Urothelium cell line (cell line): ENCODE measurements at regions not wholly inside any gene's neighbourhood (a gene's known extent, or its start where the extent isn't known, plus 50 kb on each side); places are given as distances from the start of the nearest gene placed in this dataset.

Experiments used
- DNase-seq: peaks from one replicate; pipeline ENCODE4 v3.0.0; 2011; ENCODE audit warnings: low spot score, mixed read lengths
- FAIRE-seq: peaks from 2 replicates; lab custom pipeline; 2011; peaks lifted over from hg19 to GRCh38; lab: Jason Lieb, UNC

DNA sequence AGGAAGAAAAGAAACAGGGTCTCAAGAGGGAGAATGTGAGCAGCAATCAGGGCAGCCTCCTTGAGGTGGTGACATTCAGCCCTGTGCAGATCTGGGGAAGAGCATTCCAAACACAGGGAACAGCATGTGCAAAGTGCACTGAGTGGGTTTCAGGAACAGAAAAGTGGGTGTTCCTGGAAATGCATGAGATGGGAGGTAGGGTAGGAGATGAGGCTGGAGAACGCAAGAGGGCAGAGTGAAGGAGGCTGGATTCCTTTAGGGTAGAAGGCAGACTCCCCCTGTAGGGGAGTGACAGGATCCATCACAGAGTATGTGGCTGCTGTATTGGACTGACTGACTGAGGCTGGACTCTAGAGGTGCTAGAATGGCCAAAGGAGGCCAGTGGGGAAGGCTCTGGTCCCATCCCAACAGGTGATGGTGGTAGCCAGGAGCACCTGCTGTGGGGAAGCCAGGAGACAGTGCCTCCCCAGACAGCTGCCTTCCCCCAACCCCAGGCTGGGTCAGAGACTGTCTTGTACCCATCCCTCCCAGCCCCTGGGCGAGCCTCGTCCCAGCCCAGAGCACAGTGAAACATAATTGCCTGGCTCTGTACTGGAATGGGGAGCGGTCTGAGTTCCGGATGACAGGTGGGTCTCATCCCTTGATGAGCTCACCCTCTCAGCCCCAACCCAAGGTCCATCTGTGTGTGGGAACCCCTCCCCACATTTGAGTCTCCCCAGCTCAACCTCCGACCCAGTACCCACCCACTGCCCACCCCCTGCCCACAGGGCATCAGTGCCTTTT is 419.4 kb downstream of the MN1 start:
- FAIRE-seq, result peak; percentile 98
- no peak for DNase-seq

DNA sequence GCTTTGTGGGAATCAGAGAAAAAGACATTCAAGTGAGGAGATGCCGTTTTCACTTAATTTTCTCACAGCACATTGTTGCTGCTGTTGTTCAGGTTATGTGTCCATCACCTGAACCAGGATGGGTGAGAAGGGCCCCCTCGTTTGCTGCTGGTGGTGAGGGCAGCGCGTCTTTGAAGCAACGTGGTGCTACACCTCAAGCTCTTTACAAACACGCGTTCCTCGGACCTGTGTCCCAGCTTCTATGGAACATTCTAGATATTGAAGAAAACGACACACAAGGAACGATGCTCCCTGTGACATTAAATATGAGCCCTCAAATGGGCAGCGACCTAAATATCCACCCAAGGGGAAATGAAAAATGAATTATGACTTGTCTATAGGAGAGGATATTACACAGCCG is 418.6 kb downstream of the MN1 start:
- FAIRE-seq, result no peak
- DNase-seq, result no peak

DNA sequence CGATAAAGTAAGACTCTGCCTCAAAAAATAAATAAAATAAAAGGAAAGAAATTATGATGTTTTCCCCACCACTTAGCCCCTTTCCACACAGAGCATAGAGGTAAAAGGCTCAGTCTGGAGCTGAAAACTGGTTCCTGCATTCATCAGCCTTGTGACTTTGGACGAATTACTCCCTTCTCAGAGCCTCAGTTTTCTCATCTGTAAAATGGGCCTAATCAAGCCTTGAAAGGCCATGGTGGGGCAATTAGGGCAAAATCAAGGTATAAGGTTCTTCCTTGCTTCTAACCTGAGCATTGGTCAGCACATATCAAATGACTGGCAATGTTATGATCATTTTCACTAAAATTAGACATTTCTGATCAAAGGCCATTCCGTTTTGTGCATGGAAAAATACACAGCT is 417.7 kb downstream of the MN1 start:
- no peak for DNase-seq
- peak; percentile 37 for FAIRE-seq

DNA sequence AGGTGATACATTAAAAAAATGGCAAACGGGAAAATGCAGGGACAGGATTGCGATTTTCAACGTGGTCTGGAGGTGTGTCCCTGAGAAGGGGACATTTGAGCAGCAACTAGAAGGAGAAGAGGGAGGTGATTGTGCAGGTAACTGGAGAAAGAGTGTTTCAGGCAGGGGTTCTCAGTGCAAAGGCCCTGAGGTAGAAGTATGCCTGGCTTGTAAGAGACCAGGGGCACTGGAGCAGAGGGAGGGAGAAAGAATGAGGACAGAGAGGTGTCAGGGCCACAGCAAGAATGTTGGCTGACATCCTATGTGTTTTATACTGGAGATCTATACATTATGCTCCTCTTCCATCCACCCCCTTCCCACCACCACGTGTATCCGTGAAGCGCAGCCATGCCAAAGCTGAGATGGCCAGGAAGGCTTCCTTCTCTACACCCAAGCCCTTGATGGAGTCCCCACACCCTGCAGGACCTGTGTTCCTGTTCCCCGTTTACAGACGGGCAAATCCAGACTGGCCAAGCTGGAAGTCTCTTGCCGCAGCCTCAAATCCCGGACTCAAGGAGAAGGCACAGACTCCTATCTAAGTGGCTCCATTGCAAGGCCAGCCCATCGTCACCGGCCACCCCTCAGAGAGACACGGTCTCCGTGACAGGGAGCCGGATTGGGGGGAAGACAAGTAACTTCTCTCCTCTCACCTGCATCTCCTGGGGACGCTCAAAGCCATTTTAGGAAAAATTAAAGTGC is 416.1 kb downstream of the MN1 start:
- DNase-seq (no peak), FAIRE-seq (no peak)

DNA sequence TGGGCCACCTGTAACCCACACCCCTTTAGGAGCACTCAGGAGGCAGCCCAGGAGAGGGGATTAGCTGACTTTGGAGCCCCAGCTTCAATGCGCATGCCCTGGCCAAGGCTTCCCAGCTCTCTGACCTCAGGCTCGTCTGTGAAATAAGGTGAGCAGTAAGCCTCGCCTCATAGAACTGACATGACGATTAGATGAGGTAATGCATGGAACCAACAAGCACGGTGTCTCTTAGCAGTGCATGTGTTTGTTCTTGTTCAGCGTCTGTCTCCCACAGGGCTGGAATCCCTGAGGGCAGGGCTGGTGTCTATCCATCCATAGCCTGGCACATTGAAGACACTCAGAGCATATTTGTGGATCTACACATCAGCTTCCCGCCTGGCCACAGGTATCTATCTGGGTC is 415.4 kb downstream of the MN1 start:
- DNase-seq (peak; percentile 82), FAIRE-seq (peak; percentile 99)

DNA sequence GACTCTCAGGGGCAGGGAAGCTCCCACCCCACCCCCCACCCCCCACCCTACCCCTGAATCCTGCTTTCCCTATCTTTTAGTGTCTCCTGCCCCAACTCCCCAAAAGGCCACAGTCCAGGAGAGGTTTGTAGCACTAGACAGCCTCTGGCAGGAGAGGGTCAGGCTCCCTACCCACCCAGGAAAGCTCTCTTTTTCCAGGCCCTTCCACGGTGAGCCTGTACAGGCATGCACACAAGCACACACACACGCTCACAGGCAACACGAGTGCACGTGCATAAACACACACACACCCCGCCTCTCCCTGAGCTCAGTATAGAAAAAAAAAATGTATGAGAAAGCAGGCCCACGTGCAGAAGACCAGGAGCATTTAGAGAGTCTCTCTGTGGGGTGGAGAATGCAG is 414.0 kb downstream of the MN1 start:
- DNase-seq, result no peak
- FAIRE-seq, result peak; percentile 92

DNA sequence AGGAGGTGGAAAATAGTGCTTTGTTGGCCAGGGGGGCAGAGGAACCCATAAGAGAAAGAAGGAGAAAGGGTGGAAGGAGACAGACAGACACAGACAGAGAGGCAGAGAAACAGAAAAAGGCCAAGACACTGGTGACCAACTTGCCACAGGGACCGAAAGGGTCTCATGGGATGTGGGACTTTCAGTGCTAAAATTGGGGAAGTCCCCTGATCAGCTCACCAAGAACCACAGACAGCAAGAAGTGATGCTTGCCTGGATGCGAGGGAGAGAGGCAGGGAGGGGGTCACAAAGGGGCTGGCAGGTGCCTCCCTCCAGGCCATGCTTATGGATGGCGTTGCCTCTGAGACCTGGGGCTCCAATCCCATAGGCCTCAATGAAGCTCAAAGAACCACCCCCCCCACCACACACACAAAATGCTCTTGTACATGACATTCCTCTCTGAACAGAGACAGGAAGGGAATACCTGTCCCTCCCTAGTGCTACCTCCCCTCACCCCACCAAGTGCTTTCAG is 413.4 kb downstream of the MN1 start:
- no peak for FAIRE-seq
- DNase-seq, result no peak

DNA sequence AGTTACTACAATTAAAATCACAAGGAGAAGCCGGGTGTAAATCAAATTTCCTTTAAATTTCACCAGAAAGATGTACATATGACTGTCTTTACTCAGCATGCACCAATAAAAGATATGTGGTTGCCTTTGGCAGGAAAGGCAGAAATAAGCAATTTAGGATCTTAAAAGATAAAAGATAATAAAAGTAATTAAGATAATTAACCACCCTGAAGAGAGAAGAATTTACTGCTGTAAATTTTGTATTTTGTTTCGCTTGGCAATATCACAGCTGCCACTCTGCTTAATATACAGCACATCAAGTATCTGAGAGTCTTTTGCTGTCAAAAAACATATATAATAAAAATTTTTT is 411.9 kb downstream of the MN1 start:
- DNase-seq (no peak), FAIRE-seq (no peak)

DNA sequence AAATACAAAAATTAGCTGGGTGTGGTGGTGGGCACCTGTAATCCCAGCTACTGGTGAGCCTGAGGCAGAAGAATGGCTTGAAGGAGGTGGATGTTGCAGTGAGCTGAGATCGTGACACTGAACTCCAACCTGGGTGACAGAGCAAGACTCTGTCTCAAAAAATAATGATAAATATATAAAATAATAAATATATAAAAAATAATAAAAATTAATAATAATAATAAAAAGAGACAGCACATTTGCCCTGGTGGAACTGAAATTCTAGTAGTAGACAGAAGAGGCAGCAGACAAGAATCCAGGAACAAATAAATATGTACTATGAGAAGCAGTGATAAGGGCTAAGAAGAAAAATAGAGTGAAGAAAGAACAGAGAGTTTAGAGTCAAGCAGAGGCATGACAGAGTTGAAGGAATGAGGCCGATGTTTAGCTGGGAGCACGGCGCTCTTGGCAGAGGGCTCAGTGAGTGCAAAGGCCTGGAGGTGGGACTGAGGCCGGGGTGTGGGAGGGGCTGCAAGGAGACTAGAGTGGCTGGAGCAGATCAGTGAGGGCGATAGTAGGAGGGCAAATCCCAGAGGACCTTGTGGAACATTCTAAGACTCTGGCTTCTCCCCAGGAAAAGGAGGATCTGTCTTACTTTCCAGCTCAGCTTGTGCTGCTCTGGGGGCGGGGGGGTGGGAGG is 410.3 kb downstream of the MN1 start:
- DNase-seq (no peak), FAIRE-seq (no peak)

DNA sequence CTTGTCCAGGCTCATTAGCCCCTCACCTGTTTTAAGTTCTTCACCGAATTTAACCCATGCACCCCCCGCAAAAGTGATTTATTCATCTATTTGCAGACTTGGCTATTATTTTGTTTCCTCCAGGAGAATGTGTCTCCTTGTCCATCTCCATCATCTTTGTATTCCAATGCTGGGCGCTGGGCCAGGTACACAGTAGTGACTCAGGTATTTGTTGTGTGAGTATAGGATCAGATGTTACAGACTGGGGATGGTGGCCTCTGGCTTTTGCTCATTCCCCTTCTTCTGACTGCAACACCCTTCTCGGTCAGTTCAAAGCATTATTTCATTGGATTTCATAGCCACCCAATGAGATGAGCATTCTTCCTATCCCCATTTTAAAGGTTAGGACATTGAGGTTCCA is 408.2 kb downstream of the MN1 start:
- peak; percentile 94 for FAIRE-seq
- DNase-seq, result peak; percentile 75

DNA sequence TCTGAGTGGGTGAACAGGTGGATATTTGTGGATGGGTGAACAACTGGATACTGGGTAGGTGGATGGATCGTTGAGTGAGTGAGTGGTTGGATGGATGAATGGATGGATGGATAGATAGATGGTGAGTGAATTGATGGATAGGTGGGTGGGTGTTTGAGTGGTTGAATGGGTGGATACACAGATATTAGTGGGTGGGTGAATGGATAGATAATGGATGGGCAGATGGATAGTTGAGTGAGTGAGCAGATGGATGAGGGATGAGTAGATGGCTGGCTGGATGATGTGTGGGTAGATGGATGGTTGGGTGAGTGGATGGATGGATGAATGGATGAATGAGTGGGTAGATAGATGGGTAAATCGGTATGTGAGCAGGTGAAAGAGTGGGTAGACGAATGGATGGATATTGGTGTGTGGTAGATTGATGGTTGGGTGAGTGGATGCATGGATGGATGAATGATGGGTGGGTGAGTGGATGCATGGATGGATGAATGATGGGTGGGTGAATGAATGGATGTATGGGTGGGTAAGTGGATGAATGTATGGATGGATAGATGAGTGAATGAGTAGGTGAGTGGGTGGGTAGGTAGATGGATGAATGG is 406.7 kb downstream of the MN1 start:
- FAIRE-seq, result peak; percentile 99
- no peak for DNase-seq

DNA sequence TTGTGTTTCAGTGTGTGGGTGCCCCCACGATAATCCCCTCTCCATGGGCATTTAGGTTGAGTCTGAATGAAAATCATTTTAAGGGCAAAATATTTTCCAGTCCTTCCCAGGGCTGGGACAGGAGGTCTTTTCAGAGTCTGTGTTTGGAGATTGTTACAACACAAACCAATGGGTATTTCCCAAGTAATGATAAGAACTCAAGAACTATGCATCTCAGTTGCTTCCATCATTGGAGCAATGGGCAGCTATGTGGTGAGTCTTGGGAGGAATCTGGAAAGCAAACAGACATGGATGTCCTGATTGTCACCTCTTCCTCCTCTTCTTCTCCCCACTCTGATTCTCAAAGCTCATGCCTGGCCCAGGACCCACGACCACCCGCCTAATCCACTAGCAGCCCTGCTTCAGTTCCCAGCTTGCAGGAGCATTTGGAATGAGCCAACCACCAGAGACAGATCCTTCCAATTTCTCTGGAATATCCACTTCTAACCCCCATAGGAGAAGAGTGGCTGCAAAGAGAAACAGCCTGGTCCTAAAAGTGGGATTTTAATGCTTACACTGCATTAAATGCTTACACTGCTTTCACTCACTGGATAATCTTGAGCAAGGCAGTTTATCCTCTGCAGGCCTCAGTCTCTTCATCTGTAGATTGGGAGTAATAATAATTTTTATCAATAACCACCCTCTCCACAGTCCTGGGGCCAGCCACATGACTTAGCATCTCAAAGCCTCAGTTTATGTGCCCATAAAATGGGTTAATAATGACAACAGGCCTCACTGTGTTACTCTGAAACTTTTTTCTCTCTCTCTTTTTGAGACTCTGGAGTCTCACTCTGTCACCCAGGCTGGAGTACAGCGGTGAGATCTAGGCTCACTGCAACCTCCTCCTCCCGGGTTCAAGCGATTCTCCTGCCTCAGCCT is 404.3 kb downstream of the MN1 start:
- DNase-seq, result no peak
- FAIRE-seq, result peak; percentile 83

DNA sequence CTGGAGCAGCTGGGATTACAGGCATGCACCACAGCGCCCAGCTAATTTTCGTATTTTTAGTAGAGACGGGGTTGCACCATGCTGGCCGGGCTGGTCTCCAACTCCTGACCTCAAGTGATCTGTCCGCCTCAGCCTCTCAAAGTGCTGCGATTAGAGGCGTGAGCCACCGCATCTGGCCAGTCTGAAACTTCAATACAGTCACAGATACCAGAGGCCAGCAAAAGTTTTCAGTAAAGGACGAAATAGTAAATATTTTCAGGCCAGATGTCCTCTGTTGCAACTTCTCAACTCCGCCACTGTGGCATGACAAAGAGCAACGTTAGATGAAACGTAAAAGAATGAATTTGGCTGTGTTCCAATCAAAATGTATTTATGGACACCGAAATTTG is 403.6 kb downstream of the MN1 start:
- DNase-seq, result no peak
- peak; percentile 71 for FAIRE-seq

DNA sequence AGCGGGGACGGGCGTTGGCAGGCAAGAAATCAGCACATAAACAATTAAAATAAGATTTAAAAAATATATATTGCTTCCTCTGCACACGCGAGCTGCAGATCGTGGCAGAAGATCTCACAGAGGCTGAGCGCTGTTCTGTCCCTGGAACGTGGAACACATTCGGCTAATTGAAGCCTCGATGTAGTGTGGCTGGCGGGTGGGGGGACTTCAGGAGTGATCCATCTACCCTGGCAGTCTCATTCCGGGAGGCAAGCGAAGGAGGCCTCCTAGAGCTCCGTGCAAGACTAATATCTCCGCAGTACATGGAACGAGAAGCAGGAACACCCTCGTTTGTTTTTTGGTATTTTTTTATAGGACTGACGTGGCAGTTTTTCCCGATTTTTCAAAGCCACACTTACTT is 402.4 kb downstream of the MN1 start:
- no peak for FAIRE-seq
- DNase-seq, result no peak

DNA sequence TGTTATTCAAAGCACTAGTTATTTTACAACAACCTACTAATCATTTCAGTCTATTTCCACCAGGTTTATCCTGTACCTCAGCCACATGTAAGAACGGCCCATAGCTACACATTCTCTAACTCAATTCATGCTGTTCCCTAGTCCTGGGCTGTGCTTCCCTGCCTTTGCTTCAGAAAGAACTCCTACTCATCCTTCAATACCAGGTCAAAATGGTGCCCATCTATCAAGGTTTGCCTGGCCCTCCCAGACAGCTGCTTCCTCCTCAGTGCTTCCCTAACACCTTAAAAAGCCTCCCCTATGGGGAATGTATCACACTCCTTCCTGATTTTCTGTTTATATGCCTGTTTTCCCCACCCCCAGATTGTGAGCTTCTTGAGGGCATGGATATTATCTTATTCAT is 400.7 kb downstream of the MN1 start:
- FAIRE-seq (peak; percentile 67), DNase-seq (no peak)

DNA sequence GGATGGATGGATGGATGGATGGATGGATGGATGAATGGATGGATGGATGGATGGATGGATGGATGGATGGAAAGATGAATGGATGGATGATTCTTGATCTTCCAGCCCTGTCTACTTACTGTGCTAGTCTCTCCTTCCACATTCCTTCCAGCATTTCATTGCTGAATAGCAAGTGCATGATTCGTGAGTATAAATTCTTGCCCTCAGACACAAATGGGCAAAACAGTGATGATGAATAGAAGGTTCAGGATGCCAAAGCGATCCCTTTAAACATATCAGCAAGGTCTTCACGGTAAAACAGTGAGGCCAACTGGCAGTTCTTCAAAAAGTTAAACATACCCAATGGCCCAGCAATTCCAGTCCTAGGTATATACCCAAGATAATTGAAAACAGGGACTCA is 400.2 kb downstream of the MN1 start:
- peak; percentile 5 for FAIRE-seq
- no peak for DNase-seq

DNA sequence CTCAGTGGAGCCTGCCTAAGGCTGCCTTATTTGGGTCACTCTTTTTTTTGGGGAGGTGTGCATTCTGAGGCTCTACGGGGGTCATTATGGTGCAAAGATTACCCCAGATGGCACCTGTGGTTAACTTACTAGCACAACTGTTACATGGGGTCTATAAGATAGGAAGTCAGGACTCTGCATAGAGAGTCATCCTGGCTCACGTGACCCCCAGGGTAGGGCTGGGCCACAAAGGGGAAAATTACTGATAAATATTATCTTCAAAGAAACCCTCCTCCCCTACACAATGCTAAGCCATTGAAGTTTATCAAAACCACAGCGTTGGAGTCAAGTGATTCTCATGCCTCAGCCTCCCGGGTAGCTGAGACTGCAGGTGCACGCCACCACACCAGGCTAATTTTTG is 397.1 kb downstream of the MN1 start:
- FAIRE-seq (no peak), DNase-seq (no peak)

DNA sequence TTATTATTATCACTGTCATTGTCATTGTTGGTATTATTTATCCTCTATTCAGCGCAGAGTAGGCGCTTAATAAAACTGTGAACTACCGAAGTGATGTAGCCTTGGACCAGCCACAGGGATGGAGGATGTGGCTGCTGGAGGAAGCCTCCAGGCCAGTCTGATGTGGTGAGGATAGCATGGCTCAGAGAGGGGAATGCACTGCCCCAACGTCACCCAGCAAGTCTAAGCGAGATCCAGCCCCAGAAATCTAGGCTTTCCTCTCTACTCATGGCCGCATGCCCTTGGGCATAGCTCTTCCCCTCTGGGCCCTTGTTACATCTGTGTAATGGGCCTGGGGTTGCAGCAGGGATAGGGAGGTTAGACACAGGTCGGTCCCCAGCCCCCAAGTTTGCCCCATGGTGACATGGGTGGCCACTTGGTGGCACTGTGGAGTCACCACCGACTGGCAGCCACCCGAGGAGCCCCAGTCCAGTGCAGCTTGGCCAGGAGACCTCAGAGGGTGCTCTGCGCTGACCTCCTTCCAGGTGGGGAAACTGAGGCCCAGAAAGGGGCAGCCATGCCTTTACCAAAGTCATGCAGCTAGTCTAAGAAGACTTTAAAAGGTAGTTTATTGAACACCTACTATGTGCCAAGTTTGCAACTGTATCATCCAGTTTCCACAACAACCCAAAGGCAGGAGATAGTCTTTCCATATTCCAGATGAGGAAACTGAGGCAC is 395.7 kb downstream of the MN1 start:
- peak; percentile 99 for FAIRE-seq
- DNase-seq, result peak; percentile 91

DNA sequence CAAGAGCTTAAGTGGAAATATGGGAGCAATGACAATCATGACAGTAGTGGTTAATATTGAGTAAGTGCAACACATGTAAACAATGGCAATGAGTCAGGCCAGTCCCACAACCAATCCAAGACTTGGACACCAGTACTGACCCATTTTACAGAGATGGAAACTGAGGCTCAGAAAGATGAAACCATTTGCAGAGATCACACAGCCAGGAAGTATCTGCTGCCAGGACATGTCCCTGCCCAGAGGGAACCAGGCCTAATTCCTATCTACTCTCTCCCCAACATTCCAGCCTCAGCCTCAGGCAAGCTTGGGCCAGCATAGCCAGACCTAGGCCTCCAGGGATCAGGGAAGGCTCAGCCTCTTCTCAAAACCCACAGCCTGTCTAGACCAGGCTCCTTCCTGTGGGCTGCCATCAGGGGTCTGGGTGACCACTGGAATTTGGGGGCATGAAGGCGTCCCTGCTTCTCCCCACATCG is 395.1 kb downstream of the MN1 start:
- DNase-seq (no peak), FAIRE-seq (no peak)
